ENCODE measurements at regions not wholly inside any gene's neighbourhood (a gene's known extent, or its start where the extent isn't known, plus 50 kb on each side); places are given as distances from the start of the nearest gene placed in this dataset.

GRCh38 chr10:129028451-129028850, 438.6 kb upstream of the MGMT start:
- FAIRE-seq (no peak), DNase-seq (ENCODE audit: extremely low read depth in 1 of 4, low spot score in 3 of 4) (no peak), ATAC-seq (no peak)
- Histone ChIP-seq H3K79me2 (ENCODE audit: control insufficient read depth, insufficient read depth, low read length) (no peaks in the 10 kb centered on the region), H2AFZ (ENCODE audit: low read depth, low read length) (no peak overlapping the region), H3K4me3 (no peak overlapping the region), H3K9me3 (replicated peaks; ENCODE audit: control insufficient read depth, insufficient read depth, low read depth, low read length) (no peaks in the 10 kb centered on the region), H3K9me1 (ENCODE audit: control insufficient read depth, insufficient read depth, low read length) (no peaks in the 10 kb centered on the region), H3K27ac (ENCODE audit: extremely low read depth, low read depth, low read length) (no peak overlapping the region), H3K27me3 (ENCODE audit: control insufficient read depth in 2 of 2, insufficient read depth in 2 of 2, low read length in 2 of 2) (peaks cover 0 to 39% of the 10 kb centered on the region in 2 experiments; a peak in 3 of 5 replicates), H3K9ac (ENCODE audit: insufficient read depth in 1 of 2, low read depth in 2 of 2, low read length in 2 of 2) (no peak overlapping the region), H4K20me1 (replicated peaks; ENCODE audit: control insufficient read depth, insufficient read depth, low read length) (no peaks in the 10 kb centered on the region), H3K4me1 (replicated peaks in 1 of 2; ENCODE audit: control insufficient read depth in 2 of 2, insufficient read depth in 2 of 2, low read length in 2 of 2) (no peaks in the 10 kb centered on the region), H3K4me2 (ENCODE audit: insufficient read depth, low read length) (no peak overlapping the region), H3K36me3 (ENCODE audit: control insufficient read depth, insufficient read depth, low read length) (no peaks in the 10 kb centered on the region)
- intact Hi-C loops (cut with micrococcal nuclease) = no loop called here
- POLR2A ChIA-PET = no interaction called here
- TF ChIP-seq THAP7 (CRISPR knock-in tag; IDR thresholded peaks at IDR 0.05) (no peak), MLLT1 (IDR thresholded peaks at IDR 0.05) (no peak), RBM15 (IDR thresholded peaks at IDR 0.05; ENCODE audit: insufficient read depth, low read length) (no peak), SMAD2 (IDR thresholded peaks at IDR 0.05; ENCODE audit: low read depth, low read length) (no peak), ZNF436 (CRISPR knock-in tag; IDR thresholded peaks at IDR 0.05) (no peak), CGGBP1 (CRISPR knock-in tag; IDR thresholded peaks at IDR 0.05) (no peak), PCBP2 (IDR thresholded peaks at IDR 0.05; ENCODE audit: low read depth, low read length, poor library complexity, severe bottlenecking) (no peak), MTF1 (CRISPR knock-in tag; IDR thresholded peaks at IDR 0.05; ENCODE audit: borderline replicate concordance) (no peak), RNF2 (IDR thresholded peaks at IDR 0.05) (no peak), BRD9 (IDR thresholded peaks at IDR 0.05; ENCODE audit: low read depth, partially characterized antibody) (no peak), CEBPG (CRISPR knock-in tag; IDR thresholded peaks at IDR 0.05) (no peak), CEBPG (tag; conservative IDR thresholded peaks at IDR 0.05 in 1 of 2, IDR thresholded peaks at IDR 0.05 in 1 of 2) (no peak), PHB (CRISPR knock-in tag; IDR thresholded peaks at IDR 0.05) (no peak), TAF15 (IDR thresholded peaks at IDR 0.05; ENCODE audit: low read depth, low read length) (no peak)
- BruUV-seq (replicated peaks) = no TSS peak
- CTCF ChIA-PET (ENCODE audit: low intra/inter-chr PET ratio) = no interaction called here
- in situ Hi-C loops (cut with MboI) = no loop called here
- WGBS (ENCODE audit: insufficient coverage, low coverage, missing lambda C conversion rate) = 2% methylated on average over 7 of the region's 7 CpGs

Measured in K562 (cell line).